Activated CD4-positive, alpha-beta T cell treated with anti-CD3 and anti-CD28 coated beads for 1 hour (primary cell): ENCODE measurements at regions not wholly inside any gene's neighbourhood (a gene's known extent, or its start where the extent isn't known, plus 50 kb on each side); places are given as distances from the start of the nearest gene placed in this dataset.

ENCODE experiments used
- DNase-seq: peaks from one replicate; pipeline ENCODE4 v3.0.0-alpha.2; 2020

- no peak for DNase-seq
Measured at GRCh38 chr11:19394525-19395016, 153.8 kb upstream of the E2F8 start.

- DNase-seq, result no peak
Measured at GRCh38 chr11:19393941-19394340, 153.2 kb upstream of the E2F8 start.

- DNase-seq, result no peak
Measured at GRCh38 chr11:19392847-19393518, 152.2 kb upstream of the E2F8 start.

GRCh38 chr11:19392321-19392720 lies 151.6 kb upstream of the E2F8 start:
- DNase-seq, result no peak

DNA sequence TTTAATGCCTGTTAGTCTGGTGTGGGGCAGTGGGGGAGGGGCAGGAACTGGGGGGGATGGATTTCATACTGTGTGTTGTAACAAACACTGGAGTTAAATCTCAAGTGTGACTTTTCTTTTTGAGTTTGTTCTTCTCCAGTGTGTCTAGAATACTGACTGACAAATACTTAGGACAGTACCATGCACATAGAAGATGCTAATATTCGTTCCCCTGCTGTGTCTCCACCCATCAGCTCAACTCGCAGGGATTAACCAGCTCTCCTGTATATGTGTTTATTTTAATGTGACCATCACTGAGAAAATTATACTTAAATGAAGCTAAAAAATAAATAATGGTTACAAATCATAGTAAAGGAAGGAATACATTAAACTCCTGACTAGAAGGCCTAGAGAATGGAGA lies 150.9 kb upstream of the E2F8 start:
- DNase-seq, result no peak

- DNase-seq, result no peak
Measured at GRCh38 chr11:19391026-19391425, 150.3 kb upstream of the E2F8 start.

DNA sequence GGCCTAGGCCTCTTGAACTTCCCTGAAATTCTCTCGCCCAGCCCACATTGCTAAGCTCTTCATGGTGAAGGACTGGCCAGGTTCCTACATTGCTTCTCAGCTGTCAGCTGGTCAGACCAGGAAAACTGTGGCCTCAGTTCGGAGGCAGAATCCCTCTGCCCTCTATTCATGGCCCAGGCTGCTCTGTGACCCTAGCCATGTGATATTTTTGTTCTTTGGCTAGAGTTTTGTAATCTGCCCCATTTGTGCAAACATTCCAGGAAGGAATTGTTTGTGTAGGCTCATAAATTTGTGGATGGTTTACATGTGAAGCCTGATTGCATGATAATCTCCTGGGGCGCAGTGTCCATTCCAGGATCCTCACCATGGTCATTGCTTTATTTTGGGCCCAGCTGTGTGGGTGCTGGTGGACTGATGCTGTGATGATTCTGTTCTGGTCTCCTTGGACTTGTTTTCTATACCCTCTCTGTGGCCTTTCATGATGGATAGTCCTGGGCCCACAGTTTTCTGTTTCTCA lies 149.1 kb upstream of the E2F8 start:
- DNase-seq, result no peak

GRCh38 chr11:19382131-19382611 lies 141.4 kb upstream of the E2F8 start:
- no peak for DNase-seq

DNA sequence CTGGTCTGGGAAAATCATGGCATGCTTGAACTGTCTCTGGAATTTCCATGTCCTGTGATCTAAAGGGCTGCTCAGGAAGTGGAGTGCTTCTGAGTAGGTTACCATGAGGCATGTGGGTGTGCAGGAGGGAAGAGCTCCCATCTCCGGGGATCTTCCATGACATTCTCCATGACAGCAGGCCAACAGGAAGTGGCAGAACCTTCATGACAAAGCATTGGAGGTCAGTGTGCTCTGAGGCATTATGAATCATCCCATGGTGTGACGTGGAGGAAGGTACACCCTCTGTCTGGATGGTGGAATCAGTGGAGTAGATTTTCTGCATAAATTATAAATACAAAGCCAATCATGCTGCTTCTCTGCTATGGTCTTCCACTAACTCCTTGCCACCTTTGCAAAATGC lies 139.6 kb upstream of the E2F8 start:
- no peak for DNase-seq

DNA sequence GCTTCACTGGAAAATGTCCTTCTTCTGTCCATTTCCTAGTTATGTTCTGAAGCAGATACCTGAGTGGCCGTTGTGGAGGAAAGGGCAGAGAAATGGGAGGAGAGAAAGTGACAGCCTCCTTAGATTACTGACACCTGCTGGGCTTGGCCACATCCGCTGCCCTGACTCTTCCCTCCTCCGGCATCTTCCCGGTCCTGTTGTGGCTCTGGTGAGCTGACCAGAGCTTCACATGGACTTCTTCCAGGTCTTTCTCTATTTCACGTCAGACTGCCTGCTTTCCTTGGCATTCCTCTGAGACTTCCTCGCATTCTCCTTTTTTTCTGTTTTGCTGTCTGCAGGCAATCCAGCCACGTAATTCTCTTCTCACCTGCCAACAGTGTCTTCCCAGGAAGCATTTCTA lies 138.7 kb upstream of the E2F8 start:
- no peak for DNase-seq

- no peak for DNase-seq
Measured at GRCh38 chr11:19378814-19379213, 138.1 kb upstream of the E2F8 start.

- no peak for DNase-seq
Measured at GRCh38 chr11:19377881-19378280, 137.1 kb upstream of the E2F8 start.

DNA sequence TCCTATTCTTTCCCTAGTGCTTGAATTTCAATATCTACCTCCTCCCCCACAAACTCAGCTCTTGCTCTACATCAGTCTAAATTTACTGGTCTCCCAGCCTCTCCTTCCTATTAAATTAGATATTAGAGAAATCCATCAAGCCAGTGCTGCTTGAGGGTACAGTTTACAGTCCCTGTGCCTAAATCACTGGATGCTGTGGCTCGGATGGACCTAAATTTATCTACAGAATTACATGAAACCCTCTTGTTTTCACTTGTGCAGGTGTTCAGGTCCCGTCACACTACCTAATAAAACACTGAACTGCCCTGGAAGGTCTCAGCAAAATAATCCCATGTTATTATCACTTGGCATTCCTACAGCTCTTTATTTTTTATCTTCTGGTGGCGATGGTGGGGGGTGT lies 134.7 kb upstream of the E2F8 start:
- DNase-seq, result no peak

DNA sequence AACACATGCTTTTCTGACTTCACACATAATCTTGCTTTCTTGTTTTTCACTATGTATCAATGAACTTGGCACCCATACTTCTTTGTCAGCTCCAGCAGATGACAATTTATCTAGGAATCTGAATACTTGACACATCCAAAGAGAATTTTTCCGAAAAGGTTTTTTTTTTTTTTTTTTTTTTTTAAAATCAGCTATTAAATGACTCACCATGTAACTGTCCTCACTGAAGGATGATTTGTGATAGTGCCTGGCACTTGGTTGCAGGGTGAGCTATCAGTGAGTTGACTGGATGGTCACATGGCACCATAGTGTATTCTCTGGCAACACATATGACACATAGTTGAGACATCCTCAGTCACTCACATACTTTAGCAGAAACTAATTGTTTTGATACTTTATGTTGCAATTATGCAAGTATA lies 133.4 kb upstream of the E2F8 start:
- no peak for DNase-seq

- no peak for DNase-seq
Measured at GRCh38 chr11:19372381-19372780, 131.6 kb upstream of the E2F8 start.

GRCh38 chr11:19370100-19370861 lies 129.5 kb upstream of the E2F8 start:
- DNase-seq, result no peak

DNA sequence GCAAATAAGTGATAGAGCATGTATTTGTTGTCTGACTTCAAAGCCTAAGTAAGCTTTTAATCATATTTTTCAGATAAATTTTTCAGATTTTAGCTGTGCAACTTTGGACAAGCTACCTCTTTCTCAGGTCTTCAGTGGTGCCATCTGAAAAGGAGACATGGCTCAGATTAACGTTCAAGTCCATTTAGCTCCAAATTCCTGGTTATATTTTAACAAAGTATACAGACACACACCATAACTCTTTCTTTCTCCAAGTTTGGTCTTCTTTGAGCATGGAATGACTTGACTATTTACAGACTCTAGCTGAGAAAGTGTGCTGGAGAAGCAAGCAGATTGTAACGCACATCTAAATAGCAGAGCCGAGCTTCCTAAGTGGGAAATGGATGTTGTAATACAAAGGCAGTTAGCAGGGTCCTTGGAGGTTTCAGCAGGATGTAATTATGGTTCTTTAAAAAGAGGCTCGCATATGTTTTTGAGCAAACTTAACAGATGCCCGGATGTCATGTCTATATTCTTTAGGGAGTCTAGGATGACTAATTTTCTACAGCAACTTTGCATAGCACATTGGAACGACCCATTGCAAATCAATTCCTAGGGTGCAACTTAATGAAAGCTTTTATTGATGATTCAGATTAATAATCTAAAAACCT lies 128.1 kb upstream of the E2F8 start:
- DNase-seq, result no peak

GRCh38 chr11:19366992-19367709 lies 126.4 kb upstream of the E2F8 start:
- DNase-seq, result no peak

DNA sequence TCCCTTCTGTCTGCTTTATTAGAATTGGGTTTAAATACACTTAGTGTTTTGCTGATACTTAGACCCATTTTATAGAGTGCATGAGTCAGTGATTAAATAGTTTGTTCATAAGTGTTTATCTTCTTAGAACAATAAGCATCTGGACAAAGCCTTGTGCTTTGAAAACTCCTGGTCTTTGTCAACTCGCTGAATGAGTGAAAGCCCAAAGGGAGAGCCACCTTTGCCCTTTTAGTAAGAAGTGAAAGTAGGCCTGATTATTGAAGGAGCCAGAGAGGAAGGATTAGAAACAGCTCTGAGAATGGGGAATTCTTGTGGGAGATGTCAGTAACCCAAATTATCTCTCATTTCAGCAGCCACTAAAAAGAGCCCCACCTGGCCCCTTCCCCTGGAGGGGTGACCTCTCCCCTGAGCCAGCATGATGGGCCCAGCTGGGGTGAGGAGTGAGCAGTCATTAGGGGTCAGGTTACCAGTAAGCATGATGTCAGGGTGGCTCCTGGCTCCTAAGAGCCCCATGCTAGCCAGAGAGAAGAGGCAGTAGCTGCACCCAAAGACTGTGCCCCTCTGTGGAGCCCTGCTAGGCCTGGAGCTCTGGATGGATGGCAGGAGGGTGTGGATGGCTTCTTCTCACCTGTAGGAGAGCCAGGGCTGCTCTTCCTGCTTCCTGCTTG lies 125.1 kb upstream of the E2F8 start:
- DNase-seq, result no peak

DNA sequence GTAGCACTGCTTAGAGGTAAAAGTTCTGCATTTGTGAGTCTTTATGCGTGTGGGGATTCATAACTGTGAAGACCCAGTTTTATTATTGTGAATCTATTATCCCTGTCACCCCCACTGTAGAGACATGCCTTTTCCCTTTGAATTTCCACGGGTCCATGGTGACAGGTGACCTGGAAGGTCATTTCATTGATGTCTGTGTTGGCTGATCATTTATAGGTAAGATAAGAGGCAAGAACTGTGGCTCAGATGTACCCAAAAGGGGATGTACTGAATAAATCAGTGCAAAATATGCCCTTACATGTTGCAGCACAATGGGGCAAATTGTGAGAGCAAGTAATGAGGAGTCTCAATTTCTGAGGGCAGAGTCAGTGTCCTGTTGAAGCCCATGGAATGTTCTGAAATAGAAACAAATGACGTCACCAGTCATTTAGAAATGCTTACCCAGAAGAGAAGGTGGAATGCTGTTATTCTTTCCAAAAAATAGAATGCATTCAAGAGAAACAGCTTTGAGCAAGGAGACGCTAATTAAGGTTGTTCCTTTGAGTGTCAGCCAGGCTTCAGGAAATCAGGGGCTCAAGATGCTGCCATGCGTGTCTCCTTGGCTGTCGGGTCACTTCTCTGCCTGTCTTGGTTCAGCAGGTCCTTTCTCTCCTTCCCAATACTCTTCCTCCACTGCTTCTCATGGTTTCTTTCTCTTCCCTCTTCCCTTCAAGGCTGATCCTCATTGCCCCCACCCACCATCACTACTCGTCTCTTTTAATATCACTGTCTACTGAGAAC lies 118.7 kb upstream of the E2F8 start:
- DNase-seq, result no peak

DNA sequence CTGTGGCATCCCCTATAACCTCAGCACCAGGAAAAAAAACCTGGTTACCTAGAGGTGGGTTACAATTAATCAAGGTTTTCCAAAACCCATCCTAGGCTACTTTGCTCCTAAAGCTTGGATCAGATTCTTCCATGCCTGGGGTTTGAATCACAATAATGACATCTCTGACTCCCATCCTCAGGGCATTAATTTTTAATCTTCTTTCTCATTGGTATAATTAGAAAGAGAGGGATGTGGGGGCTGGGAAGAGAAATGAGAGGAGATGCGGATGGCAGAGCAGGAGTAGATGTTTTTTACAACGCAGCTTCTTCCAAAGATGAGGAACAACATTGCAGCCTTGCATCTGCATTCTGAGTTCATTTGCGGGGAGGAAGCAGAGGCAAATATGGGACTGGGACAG lies 117.2 kb upstream of the E2F8 start:
- DNase-seq, result no peak

DNA sequence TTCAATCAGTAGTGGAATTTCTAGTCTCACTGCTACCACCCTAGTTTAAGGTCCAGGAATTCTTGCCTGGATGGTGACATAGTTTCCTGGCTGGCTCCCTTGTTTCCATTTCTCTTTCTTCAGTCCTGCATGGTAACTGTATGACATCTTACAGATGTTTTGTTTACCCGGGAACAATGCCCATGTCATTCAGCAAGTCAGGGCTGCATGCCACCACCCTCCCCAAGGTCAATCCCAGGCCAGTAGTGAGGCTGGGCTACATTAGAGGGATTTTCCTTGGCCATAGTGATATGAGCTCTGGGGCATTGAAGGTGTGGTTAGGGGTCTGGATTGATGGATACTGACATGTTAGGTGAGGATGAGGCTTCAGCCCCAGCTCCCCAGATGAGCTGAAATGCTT lies 114.9 kb upstream of the E2F8 start:
- no peak for DNase-seq
